Breast epithelium (tissue), 3 donors: ENCODE measurements at regions not wholly inside any gene's neighbourhood (a gene's known extent, or its start where the extent isn't known, plus 50 kb on each side); places are given as distances from the start of the nearest gene placed in this dataset.

Experiments used
- POLR2A ChIP-seq: fragments of 450-650 bp; IDR thresholded peaks from one replicate; pipeline ENCODE4 v1.6.1; 2016; ENCODE audit warnings: antibody characterized with exemption, mild to moderate bottlenecking, moderate library complexity
- POLR2AphosphoS5 ChIP-seq, 3 donors: sonication (generic); formaldehyde crosslinking; IDR thresholded peaks; one replicate each; pipeline ENCODE4 v1.6.1; 2017; ENCODE audit warnings: antibody characterized with exemption in 3 of 3
- TF ChIP-seq, protein P1 (sequence below), 3 donors: fragments of 450-650 bp; IDR thresholded peaks; one replicate each; pipeline ENCODE4 v1.5.1; 2016 to 2017; ENCODE audit warnings: antibody characterized with exemption in 3 of 3, mild to moderate bottlenecking in 3 of 3, moderate library complexity in 3 of 3

DNA sequence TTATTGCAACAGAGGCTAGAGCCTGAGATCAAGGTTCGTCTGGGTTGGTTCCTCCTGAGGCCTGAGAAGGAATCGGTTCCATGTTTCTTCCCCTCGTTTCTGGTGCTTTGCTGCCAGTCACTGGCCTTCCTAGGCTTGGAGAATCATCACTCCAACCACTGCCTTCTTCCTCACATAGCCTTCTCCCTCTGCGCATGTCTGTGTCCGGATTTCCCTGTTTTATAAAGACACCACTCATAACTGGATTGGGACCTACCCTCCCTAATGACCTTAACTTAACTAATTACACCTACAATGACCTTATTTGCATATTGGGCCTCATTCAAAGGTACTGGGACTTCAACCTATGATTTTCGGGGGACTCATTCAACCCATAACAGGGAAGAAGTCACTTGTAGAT is 119.8 kb upstream of the CCDC68 start:
- TF ChIP-seq, protein P1, sequence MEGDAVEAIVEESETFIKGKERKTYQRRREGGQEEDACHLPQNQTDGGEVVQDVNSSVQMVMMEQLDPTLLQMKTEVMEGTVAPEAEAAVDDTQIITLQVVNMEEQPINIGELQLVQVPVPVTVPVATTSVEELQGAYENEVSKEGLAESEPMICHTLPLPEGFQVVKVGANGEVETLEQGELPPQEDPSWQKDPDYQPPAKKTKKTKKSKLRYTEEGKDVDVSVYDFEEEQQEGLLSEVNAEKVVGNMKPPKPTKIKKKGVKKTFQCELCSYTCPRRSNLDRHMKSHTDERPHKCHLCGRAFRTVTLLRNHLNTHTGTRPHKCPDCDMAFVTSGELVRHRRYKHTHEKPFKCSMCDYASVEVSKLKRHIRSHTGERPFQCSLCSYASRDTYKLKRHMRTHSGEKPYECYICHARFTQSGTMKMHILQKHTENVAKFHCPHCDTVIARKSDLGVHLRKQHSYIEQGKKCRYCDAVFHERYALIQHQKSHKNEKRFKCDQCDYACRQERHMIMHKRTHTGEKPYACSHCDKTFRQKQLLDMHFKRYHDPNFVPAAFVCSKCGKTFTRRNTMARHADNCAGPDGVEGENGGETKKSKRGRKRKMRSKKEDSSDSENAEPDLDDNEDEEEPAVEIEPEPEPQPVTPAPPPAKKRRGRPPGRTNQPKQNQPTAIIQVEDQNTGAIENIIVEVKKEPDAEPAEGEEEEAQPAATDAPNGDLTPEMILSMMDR (IDR thresholded peaks at IDR 0.05) = no peak
- no peak for TF ChIP-seq POLR2AphosphoS5 (IDR thresholded peaks at IDR 0.05)
- TF ChIP-seq POLR2A = no peak
